ENCODE measurements at regions not wholly inside any gene's neighbourhood (a gene's known extent, or its start where the extent isn't known, plus 50 kb on each side); places are given as distances from the start of the nearest gene placed in this dataset.
"Not testable (repeated sequence)": the region's sequence is repeated elsewhere in the genome, so short reads cannot be mapped to it uniquely, and the experiment has no call there.

GRCh38 chr7:24390376-24391157 is 106.6 kb downstream of the NPY start:
- WGBS, 2 donors, result 85 to 89% methylated on average over 5 of the region's 5 CpGs
- no peaks in the 10 kb centered on the region for H3K36me3 ChIP-seq
- intact Hi-C loops (cut with DNase I), result no loop called here

GRCh38 chr7:24392774-24393173 is 108.8 kb downstream of the NPY start:
- peaks cover 0 to 10% of the 10 kb centered on the region in 2 donors for H3K4me1 ChIP-seq
- no peak overlapping the region for H3K27ac ChIP-seq
- no peaks in the 10 kb centered on the region for H3K9me3 ChIP-seq
- no peak overlapping the region for H3K4me3 ChIP-seq (replicated peaks in 1 of 3)
- 54 to 55% methylated on average over 1 of the region's 1 CpG for WGBS, 2 donors
- no peaks in the 10 kb centered on the region for H3K27me3 ChIP-seq
- DNase-seq, result no peak
- intact Hi-C loops (cut with DNase I), result no loop called here
- no peaks in the 10 kb centered on the region for H3K36me3 ChIP-seq
- TF ChIP-seq, protein P1, sequence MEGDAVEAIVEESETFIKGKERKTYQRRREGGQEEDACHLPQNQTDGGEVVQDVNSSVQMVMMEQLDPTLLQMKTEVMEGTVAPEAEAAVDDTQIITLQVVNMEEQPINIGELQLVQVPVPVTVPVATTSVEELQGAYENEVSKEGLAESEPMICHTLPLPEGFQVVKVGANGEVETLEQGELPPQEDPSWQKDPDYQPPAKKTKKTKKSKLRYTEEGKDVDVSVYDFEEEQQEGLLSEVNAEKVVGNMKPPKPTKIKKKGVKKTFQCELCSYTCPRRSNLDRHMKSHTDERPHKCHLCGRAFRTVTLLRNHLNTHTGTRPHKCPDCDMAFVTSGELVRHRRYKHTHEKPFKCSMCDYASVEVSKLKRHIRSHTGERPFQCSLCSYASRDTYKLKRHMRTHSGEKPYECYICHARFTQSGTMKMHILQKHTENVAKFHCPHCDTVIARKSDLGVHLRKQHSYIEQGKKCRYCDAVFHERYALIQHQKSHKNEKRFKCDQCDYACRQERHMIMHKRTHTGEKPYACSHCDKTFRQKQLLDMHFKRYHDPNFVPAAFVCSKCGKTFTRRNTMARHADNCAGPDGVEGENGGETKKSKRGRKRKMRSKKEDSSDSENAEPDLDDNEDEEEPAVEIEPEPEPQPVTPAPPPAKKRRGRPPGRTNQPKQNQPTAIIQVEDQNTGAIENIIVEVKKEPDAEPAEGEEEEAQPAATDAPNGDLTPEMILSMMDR (IDR thresholded peaks at IDR 0.05), result no peak
- TF ChIP-seq POLR2A (IDR thresholded peaks at IDR 0.05), result no peak

More at GRCh38 chr7:24390376-24391157, 106.6 kb downstream of the NPY start:
- no peak for TF ChIP-seq POLR2A (IDR thresholded peaks at IDR 0.05)
- TF ChIP-seq, protein P1 (IDR thresholded peaks at IDR 0.05), result no peak
- H3K4me3 ChIP-seq (replicated peaks in 1 of 3), result no peak overlapping the region
- H3K27ac ChIP-seq, result no peak overlapping the region
- no peaks in the 10 kb centered on the region for H3K9me3 ChIP-seq
- no peak for DNase-seq
- H3K4me1 ChIP-seq, result peaks cover 0 to 10% of the 10 kb centered on the region in 2 donors
- no peaks in the 10 kb centered on the region for H3K27me3 ChIP-seq

GRCh38 chr7:24395512-24395911 is 111.5 kb downstream of the NPY start:
- Histone ChIP-seq H3K9me3 (no peaks in the 10 kb centered on the region), H3K27ac (no peak overlapping the region), H3K4me1 (no peaks in the 10 kb centered on the region), H3K4me3 (replicated peaks in 1 of 3) (no peak overlapping the region), H3K27me3 (no peaks in the 10 kb centered on the region), H3K36me3 (no peaks in the 10 kb centered on the region)
- intact Hi-C loops (cut with DNase I), result no loop called here
- WGBS, 2 donors, result 91 to 93% methylated on average over 3 of the region's 3 CpGs
- TF ChIP-seq, protein P1 (IDR thresholded peaks at IDR 0.05), result no peak
- TF ChIP-seq POLR2A (IDR thresholded peaks at IDR 0.05), result no peak
- no peak for DNase-seq

GRCh38 chr7:24396387-24396786 is 112.4 kb downstream of the NPY start:
- H3K4me3 ChIP-seq (replicated peaks in 1 of 3); intact Hi-C loops (cut with DNase I); DNase-seq; H3K27ac ChIP-seq; H3K9me3 ChIP-seq; H3K4me1 ChIP-seq; H3K27me3 ChIP-seq; H3K36me3 ChIP-seq: not testable (repeated sequence)
- 55 to 66% methylated on average over 13 of the region's 13 CpGs for WGBS, 2 donors

DNA sequence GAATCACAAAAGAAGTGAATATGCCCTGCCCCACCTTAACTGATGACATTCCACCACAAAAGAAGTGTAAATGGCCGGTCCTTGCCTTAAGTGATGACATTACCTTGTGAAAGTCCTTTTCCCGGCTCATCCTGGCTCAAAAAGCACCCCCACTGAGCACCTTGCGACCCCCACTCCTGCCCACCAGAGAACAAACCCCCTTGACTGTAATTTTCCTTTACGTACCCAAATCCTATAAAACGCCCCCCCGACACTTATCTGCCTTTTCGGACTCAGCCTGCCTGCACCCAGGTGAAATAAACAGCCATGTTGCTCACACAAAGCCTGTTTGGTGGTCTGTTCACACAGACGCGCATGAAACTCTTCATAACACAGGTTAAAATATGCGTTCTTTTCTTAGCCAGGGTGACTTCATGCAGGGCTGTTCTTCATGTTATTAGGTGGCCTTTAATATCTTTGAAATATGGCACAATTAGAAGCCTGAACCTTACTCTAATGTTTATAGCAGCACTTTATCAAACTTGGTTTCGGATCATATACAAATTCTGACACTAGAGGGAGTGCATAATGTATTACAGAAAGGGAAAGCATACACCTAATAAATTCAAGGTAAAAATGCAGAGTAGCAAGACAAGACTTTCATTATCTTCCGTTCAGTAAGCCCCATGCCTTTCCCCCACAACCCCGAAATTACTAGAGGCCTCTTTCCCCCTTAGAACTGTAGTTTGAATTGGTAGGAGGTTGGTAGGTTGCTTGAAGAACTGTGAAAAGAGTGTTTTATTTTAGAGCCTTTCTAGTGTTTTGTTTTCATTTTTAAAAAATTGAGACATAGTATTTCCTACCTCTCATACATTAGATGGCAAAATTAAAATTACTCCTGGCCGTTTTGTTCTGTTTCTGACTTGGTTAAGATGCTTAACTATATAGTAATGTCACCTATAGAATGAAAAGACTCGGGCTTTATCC is 117.9 kb downstream of the NPY start:
- TF ChIP-seq, protein P1 (IDR thresholded peaks at IDR 0.05), result peak in 3 of 6 experiments; percentile 51 to 70 (median 69)
- TF ChIP-seq POLR2A (IDR thresholded peaks at IDR 0.05), result no peak
- Histone ChIP-seq H3K4me1 (no peaks in the 10 kb centered on the region), H3K36me3 (no peaks in the 10 kb centered on the region), H3K4me3 (replicated peaks in 1 of 3) (no peak overlapping the region), H3K27ac (no peak overlapping the region), H3K9me3 (no peaks in the 10 kb centered on the region), H3K27me3 (no peaks in the 10 kb centered on the region)
- intact Hi-C loops (cut with DNase I), result loop anchor here (5.0 kb wide), 1 partner anchor 260 kb away; no protein-coding TSS in a partner anchor
- DNase-seq, result no peak
- 32 to 34% methylated on average over 12 to 13 of the region's 15 CpGs for WGBS, 2 donors

Measured in thyroid gland (tissue), 4 donors.